AG04450 (cell line): ENCODE measurements at regions not wholly inside any gene's neighbourhood (a gene's known extent, or its start where the extent isn't known, plus 50 kb on each side); places are given as distances from the start of the nearest gene placed in this dataset.
"Not testable (repeated sequence)": the region's sequence is repeated elsewhere in the genome, so short reads cannot be mapped to it uniquely, and the experiment has no call there.

Experiments
- CTCF ChIA-PET: fragments of 300-600, 350-600 bp; formaldehyde crosslinking; extraction: SDS; loops from one replicate; lab custom pipeline; 2022; ENCODE audit warnings: antibody characterized with exemption, inconsistent platforms; lab: Charles Lee
- POLR2A ChIA-PET: fragments of 350-600 bp; formaldehyde crosslinking; extraction: SDS; loops from one replicate; lab custom pipeline; 2021; ENCODE audit warnings: antibody characterized with exemption, inconsistent platforms; lab: Yijun Ruan, JAX
- DNase-seq: peaks from one replicate; pipeline ENCODE4 v3.0.0-alpha.2; 2011; ENCODE audit warnings: low read depth, low spot score
- H3K27ac ChIP-seq: one replicate; pipeline ENCODE4 v1.5.1; 2012; ENCODE audit warnings: low read depth, low read length, control low read depth
- H3K27me3 ChIP-seq: one replicate; pipeline ENCODE4 v1.6.0; 2012; ENCODE audit warnings: low read length; ENCODE audit not compliant: control insufficient read depth, insufficient read depth
- H3K4me3 ChIP-seq: 2 replicates; pipeline ENCODE4 v1.5.1; 2011; ENCODE audit warnings: mild to moderate bottlenecking, low read depth, low read length, control low read depth
- H3K9me3 ChIP-seq: 2 replicates; pipeline ENCODE4 v1.5.1; 2012; ENCODE audit warnings: low read length; ENCODE audit not compliant: control insufficient read depth, insufficient read depth
- TF ChIP-seq, protein P1 (sequence below): IDR thresholded peaks from 2 replicates; pipeline ENCODE4 v1.5.1; 2011; ENCODE audit warnings: low read depth, low read length, control low read depth, inconsistent platforms

DNA sequence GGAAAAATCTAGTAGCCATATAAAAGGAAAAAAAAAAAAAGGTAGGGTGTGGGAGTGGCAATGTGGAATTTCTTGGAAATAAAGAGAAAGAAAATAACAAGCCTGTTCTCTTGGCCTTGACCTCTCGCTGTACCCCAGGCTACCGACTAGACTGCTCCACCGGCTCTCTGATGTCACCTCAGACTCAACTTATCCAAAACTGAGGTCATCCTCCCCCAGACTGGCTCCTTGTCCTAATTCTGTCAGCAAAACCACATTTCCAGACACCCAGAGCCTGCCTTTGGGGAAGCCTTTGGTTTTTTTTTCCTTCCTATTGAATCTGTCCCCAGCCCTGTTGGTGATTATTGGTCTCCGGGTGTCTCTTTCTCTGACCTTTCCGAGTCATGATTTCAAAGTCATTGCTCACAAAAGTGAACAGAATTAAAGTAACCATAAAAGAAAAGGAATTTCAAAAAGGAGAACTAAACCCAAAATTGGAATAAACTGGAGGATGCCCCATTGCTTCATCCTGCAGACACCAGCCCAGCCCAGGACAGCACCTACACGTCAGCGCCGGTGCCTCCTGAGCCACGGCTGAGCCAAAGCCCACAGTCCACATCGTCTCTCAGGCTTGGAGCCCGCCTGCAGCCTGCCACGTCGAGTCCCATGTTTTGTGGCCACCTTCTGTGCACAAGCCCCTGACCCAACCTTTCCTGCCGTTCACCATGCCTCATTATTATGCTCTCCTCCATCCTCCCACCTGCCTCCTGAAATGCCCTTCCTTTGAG is 170.7 kb downstream of the MYLK4 start:
- Histone ChIP-seq H3K9me3 (no peaks in the 10 kb centered on the region; the same call in 1 of the 2 replicates), H3K4me3 (no peak overlapping the region), H3K27ac (no peak overlapping the region), H3K27me3 (peaks cover 2% of the 10 kb centered on the region)
- CTCF ChIA-PET = interaction anchor here (1.7 kb wide), 1 partner anchor 55 kb away, joined by 8 read pairs; no protein-coding TSS in a partner anchor
- TF ChIP-seq, protein P1, sequence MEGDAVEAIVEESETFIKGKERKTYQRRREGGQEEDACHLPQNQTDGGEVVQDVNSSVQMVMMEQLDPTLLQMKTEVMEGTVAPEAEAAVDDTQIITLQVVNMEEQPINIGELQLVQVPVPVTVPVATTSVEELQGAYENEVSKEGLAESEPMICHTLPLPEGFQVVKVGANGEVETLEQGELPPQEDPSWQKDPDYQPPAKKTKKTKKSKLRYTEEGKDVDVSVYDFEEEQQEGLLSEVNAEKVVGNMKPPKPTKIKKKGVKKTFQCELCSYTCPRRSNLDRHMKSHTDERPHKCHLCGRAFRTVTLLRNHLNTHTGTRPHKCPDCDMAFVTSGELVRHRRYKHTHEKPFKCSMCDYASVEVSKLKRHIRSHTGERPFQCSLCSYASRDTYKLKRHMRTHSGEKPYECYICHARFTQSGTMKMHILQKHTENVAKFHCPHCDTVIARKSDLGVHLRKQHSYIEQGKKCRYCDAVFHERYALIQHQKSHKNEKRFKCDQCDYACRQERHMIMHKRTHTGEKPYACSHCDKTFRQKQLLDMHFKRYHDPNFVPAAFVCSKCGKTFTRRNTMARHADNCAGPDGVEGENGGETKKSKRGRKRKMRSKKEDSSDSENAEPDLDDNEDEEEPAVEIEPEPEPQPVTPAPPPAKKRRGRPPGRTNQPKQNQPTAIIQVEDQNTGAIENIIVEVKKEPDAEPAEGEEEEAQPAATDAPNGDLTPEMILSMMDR = no peak
- DNase-seq = no peak
- POLR2A ChIA-PET = no interaction called here

DNA sequence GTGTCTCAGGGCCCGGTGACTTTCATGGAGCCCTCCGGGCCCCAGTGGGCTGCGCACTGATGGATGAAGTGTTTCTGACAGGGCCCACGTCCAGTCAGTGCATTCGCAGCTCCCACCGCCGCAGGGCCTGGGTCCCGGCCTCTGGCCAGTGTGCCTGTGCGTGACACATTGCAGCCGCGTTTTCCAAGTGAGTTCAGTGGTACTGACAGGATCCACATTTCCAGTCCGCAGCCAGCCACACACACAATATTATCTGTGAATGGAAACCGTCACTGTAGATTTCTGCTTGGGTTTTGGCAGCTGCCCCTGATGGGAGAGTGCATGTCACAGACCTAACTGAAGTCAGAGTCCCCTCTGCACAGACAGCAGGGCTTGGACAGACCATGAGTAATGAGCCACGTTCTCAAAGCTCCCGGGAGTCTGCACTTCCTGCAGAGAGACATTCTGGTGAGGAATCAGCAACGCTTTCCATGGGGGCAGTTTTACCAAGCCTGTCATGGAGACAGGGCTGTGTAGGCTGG is 171.4 kb downstream of the MYLK4 start:
- Histone ChIP-seq H3K9me3 (no peaks in the 10 kb centered on the region; the same call in 1 of the 2 replicates), H3K27ac (no peak overlapping the region), H3K27me3 (peaks cover 2% of the 10 kb centered on the region), H3K4me3 (no peak overlapping the region)
- ChIA-PET CTCF (interaction anchor here (0.5 to 1.7 kb wide), 3 partner anchors 55 to 246 kb away, joined by 3 to 8 read pairs (median 3); no protein-coding TSS in a partner anchor), POLR2A (no interaction called here)
- no peak for DNase-seq
- TF ChIP-seq, protein P1 = no peak

DNA sequence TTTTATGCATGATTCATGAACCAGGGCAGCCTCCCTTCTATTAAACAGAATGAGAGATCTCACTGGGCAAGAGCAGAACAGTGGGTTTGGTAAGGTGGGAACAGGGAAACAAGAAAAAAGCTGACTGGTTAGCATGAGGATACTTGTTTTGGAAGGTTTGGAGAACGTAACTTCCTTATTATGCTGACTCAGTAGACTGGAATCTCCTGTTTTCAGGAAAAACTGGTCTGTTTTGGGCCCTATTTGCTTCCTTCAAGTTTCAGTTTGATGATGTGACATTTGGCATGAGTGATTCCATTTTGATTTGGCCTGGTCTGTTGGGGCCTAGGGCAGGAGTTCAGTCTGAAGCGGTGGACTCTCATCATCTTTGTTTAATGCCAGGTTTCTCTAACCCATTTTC is 172.0 kb downstream of the MYLK4 start:
- no peak for DNase-seq
- Histone ChIP-seq H3K27ac (no peak overlapping the region), H3K27me3 (peaks cover 2% of the 10 kb centered on the region), H3K4me3 (no peak overlapping the region), H3K9me3 (no peaks in the 10 kb centered on the region; the same call in 1 of the 2 replicates)
- CTCF ChIA-PET = interaction anchor here (0.5 to 1.7 kb wide), 3 partner anchors 55 to 245 kb away, joined by 3 to 8 read pairs (median 3); no protein-coding TSS in a partner anchor
- POLR2A ChIA-PET = no interaction called here
- TF ChIP-seq, protein P1 = no peak

DNA sequence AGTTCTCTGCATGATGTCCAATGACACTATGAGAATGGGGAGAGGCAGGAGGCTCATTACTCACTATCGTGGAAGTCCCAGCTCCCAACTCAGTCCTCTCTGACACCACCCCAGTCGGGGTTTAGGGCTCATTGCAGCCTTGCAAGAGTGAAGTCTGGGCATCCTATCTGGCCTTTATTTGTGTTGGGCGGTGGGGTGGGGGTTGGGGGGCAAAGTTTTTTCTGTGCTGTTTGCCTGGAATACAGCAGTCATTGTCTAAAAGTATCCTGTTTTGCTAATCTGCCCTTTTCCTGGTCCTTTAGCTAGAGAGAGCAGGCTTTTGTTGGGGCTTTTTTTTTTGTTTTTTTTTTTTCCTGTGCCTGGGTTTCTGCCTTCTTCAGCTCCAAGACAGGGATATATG is 174.2 kb downstream of the MYLK4 start:
- CTCF ChIA-PET = interaction anchor here (0.6 kb wide), 1 partner anchor 58 kb away, joined by 9 read pairs; no protein-coding TSS in a partner anchor
- Histone ChIP-seq H3K27me3 (no peaks in the 10 kb centered on the region), H3K4me3 (no peak overlapping the region), H3K9me3 (no peaks in the 10 kb centered on the region; the same call in 1 of the 2 replicates), H3K27ac (no peak overlapping the region)
- POLR2A ChIA-PET = no interaction called here
- TF ChIP-seq, protein P1 = no peak
- DNase-seq = no peak

DNA sequence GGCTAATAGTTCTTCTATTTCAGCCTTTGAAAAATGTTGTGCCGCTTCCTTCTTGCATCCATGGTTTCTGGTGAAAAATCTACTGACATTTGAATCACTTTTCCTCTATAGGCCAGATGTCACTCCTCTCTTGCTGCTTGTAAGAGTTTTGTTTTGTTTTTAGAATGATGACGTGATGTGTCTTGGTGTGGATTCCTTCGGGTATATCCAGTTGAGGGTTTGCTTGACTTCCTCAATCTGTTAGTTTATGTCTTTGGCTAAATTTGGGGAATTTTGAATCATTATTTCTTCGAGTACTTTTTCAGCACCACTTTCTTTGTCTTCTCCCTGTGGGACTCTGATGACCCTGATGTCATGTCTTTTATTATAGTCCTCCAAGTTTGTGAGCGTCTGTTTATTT is 175.5 kb downstream of the MYLK4 start:
- TF ChIP-seq, protein P1 = no peak
- ChIA-PET CTCF (no interaction called here), POLR2A (no interaction called here)
- Histone ChIP-seq H3K27me3 (no peaks in the 10 kb centered on the region), H3K27ac (no peak overlapping the region), H3K4me3 (no peak overlapping the region), H3K9me3 (no peaks in the 10 kb centered on the region; the same call in 1 of the 2 replicates)
- no peak for DNase-seq

DNA sequence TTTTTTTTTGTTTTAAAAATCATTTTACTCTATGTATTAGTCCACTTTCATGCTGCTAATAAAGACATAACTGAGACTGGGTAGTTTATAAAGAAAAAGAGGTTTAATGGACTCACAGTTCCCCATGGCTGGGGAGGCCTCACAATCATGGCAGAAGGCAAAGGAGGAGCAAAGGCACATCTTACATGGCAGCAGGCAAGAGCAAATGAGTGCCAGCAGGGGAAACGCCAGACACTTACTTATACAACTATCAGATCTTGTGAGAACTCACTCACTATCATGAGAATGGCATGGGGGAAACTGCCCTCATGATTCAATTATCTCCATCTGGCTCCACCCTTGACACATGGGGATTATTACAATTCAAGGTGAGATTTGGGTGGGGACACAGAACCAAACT is 181.3 kb downstream of the MYLK4 start:
- H3K27ac ChIP-seq, CTCF ChIA-PET, POLR2A ChIA-PET, H3K4me3 ChIP-seq, H3K27me3 ChIP-seq, H3K9me3 ChIP-seq, DNase-seq: not testable (repeated sequence)
